Endothelial cell of umbilical vein (primary cell): ENCODE measurements at regions not wholly inside any gene's neighbourhood (a gene's known extent, or its start where the extent isn't known, plus 50 kb on each side); places are given as distances from the start of the nearest gene placed in this dataset.

Experiments used
- BruUV-seq: library from RNA; stranded (reverse); fragments of 400-500 nt; replicated peaks from 2 replicates; lab custom pipeline; 2021; lab: Mats Ljungman, UMichigan
- CTCF ChIA-PET: fragments of 300-600, 350-600 bp; sonication (Branson Sonifier 250); formaldehyde crosslinking; loops from one replicate; lab custom pipeline; 2021; ENCODE audit warnings: antibody characterized with exemption, inconsistent platforms; lab: Charles Lee
- POLR2A ChIA-PET: fragments of 300-600, 350-600 bp; sonication (Branson Sonifier 250); formaldehyde crosslinking; loops from one replicate; lab custom pipeline; 2021; ENCODE audit warnings: antibody characterized with exemption, inconsistent platforms; lab: Charles Lee
- DNase-seq: peaks from one replicate; pipeline ENCODE4 v3.0.0-alpha.2; 2011; ENCODE audit warnings: low read depth, low spot score
- FAIRE-seq: peaks from 2 replicates; lab custom pipeline; 2011; peaks lifted over from hg19 to GRCh38; lab: Jason Lieb, UNC
- H2AFZ ChIP-seq: 2 replicates; pipeline ENCODE4 v1.6.0; 2012; ENCODE audit warnings: low read depth, low read length, control low read depth, inconsistent platforms
- H3K27ac ChIP-seq: 2 replicates; pipeline ENCODE4 v1.5.1; 2011; ENCODE audit warnings: low read depth, mild to moderate bottlenecking, control low read depth, low read length, moderate library complexity; ENCODE audit not compliant: insufficient read depth
- H3K27me3 ChIP-seq, 2 experiments: 2 replicates each; pipeline versions ENCODE4 v1.6.0 to v1.6.1; 2011; ENCODE audit warnings: low read length in 2 of 2, mixed read lengths in 1 of 2; ENCODE audit not compliant: control insufficient read depth in 2 of 2, insufficient read depth in 2 of 2
- H3K36me3 ChIP-seq, 2 experiments: 2 replicates in 1 of 2; 3 replicates in 1 of 2; pipeline ENCODE4 v1.5.1; 2011; ENCODE audit warnings: low read length in 2 of 2, mild to moderate bottlenecking in 1 of 2, moderate library complexity in 1 of 2; ENCODE audit not compliant: control insufficient read depth in 2 of 2, insufficient read depth in 2 of 2; ENCODE audit errors: extremely low read depth in 1 of 2
- H3K4me1 ChIP-seq: 3 replicates; pipeline ENCODE4 v1.5.1; 2011; ENCODE audit warnings: mild to moderate bottlenecking, low read length; ENCODE audit not compliant: control insufficient read depth, insufficient read depth; ENCODE audit errors: extremely low read depth
- H3K4me2 ChIP-seq: 2 replicates; pipeline ENCODE4 v1.6.1; 2011; ENCODE audit warnings: low read length, control low read depth, mixed read lengths; ENCODE audit not compliant: insufficient read depth
- H3K4me3 ChIP-seq, 3 experiments: fragments of 200-600 bp in 1 of 3; sonication (generic), shearing (Covaris generic) in 1 of 3; replicated peaks in 1 of 3; 2 replicates each; pipeline ENCODE4 v1.5.1; 2011 to 2016; ENCODE audit warnings: control low read depth in 3 of 3, low read length in 3 of 3, mild to moderate bottlenecking in 2 of 3, inconsistent platforms in 1 of 3, low read depth in 1 of 3, moderate library complexity in 1 of 3; ENCODE audit not compliant: insufficient read depth in 1 of 3
- H3K79me2 ChIP-seq: 2 replicates; pipeline ENCODE4 v1.6.0; 2012; ENCODE audit warnings: low read length, inconsistent platforms; ENCODE audit not compliant: control insufficient read depth, insufficient read depth
- H3K9ac ChIP-seq: replicated peaks from 2 replicates; pipeline ENCODE3; 2011; ENCODE audit warnings: low read length, control low read depth; ENCODE audit not compliant: insufficient read depth; ENCODE audit errors: extremely low read depth
- H3K9me1 ChIP-seq: replicated peaks from 3 replicates; pipeline ENCODE4 v1.6.0; 2011; ENCODE audit warnings: mild to moderate bottlenecking, low read length; ENCODE audit not compliant: control insufficient read depth, insufficient read depth; ENCODE audit errors: extremely low read depth
- H3K9me3 ChIP-seq: replicated peaks from 2 replicates; pipeline ENCODE4 v1.5.1; 2012; ENCODE audit warnings: low read length, inconsistent platforms; ENCODE audit not compliant: control insufficient read depth, insufficient read depth
- H4K20me1 ChIP-seq: replicated peaks from 2 replicates; pipeline ENCODE3; 2011; ENCODE audit warnings: mild to moderate bottlenecking, low read length; ENCODE audit not compliant: control insufficient read depth, insufficient read depth; ENCODE audit errors: extremely low read depth
- CTCF ChIP-seq, 2 donors: IDR thresholded peaks; 1 replicate in 1 of 2; 2 replicates in 1 of 2; pipeline ENCODE4 v1.5.1; 2011; ENCODE audit warnings: low read length in 2 of 2, mild to moderate bottlenecking in 2 of 2, moderate library complexity in 2 of 2, control low read depth in 1 of 2, inconsistent platforms in 1 of 2, low read depth in 1 of 2; ENCODE audit not compliant: insufficient read depth in 1 of 2; ENCODE audit errors: extremely low read depth in 1 of 2
- EZH2 ChIP-seq: IDR thresholded peaks from 2 replicates; pipeline ENCODE4 v1.6.1; 2012; ENCODE audit warnings: borderline replicate concordance, low read depth, mild to moderate bottlenecking, moderate library complexity, low read length, inconsistent platforms; ENCODE audit not compliant: severe bottlenecking
- FOS ChIP-seq: IDR thresholded peaks from 2 replicates; pipeline ENCODE4 v1.6.1; 2011; ENCODE audit warnings: mild to moderate bottlenecking, low read length, moderate library complexity, borderline replicate concordance; ENCODE audit not compliant: insufficient read depth
- GATA2 ChIP-seq: IDR thresholded peaks from 2 replicates; pipeline ENCODE4 v1.7.0; 2011; ENCODE audit warnings: low read depth, mild to moderate bottlenecking, moderate library complexity, mixed read lengths, low read length; ENCODE audit not compliant: insufficient read length, insufficient read depth
- JUN ChIP-seq: IDR thresholded peaks from 2 replicates; pipeline ENCODE4 v1.6.1; 2011; ENCODE audit warnings: borderline replicate concordance, low read depth; ENCODE audit not compliant: insufficient read length, insufficient read depth
- MAX ChIP-seq: IDR thresholded peaks from 2 replicates; pipeline ENCODE4 v1.6.1; 2011; ENCODE audit not compliant: insufficient read depth, insufficient read length
- MYC ChIP-seq: IDR thresholded peaks from one replicate; pipeline ENCODE4 v1.6.1; 2011; ENCODE audit warnings: mild to moderate bottlenecking, low read depth, low read length
- POLR2A ChIP-seq: IDR thresholded peaks from 2 replicates; pipeline ENCODE4 v1.6.1; 2012; ENCODE audit warnings: low read depth, mild to moderate bottlenecking, control low read depth, low read length
- POLR2AphosphoS5 ChIP-seq: IDR thresholded peaks from 2 replicates; pipeline ENCODE4 v1.6.1; 2012; ENCODE audit warnings: low read depth, mild to moderate bottlenecking, control low read depth, low read length, moderate library complexity; ENCODE audit not compliant: insufficient read depth
- dilution Hi-C: fragments of 300-500 bp; cut with MboI; formaldehyde crosslinking; loops from one replicate; pipeline ENCODE4 v1.15.0; 2019; ENCODE audit warnings: low sequenced_read_pairs; ENCODE audit not compliant: extremely low pct_ligation_motif_present
- intact Hi-C: fragments of 100-400 bp; cut with micrococcal nuclease; formaldehyde crosslinking; loops from one replicate; pipeline ENCODE4 v1.10.0; 2022

DNA sequence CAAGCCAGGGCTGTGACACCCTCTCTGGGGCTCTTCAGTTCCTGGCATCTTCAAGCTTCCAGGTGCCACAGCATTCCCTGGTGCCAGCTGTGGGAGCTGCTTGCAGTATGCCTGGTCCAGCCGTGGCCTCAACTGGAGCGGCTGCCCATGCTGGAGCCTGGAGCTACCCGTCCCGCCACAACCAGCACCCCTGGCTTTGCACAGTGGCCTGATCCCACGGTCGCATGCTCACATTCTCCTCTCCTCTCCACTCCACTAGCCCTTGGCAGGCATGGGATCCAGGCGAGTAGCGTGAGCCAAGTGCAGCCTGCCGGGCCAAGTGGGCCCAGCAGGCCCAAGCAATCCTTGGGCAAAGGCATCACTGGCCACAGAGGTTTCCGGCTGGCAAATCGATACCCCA, 81.7 kb downstream of the PPP4R3C start:
- Histone ChIP-seq H3K27me3 (no peaks in the 10 kb centered on the region), H3K36me3 (no peaks in the 10 kb centered on the region), H3K27ac (no peak overlapping the region), H3K9me3 (no peaks in the 10 kb centered on the region), H4K20me1 (no peaks in the 10 kb centered on the region), H2AFZ (no peak overlapping the region), H3K4me3 (no peak overlapping the region), H3K9me1 (no peaks in the 10 kb centered on the region), H3K79me2 (no peaks in the 10 kb centered on the region), H3K9ac (no peak overlapping the region), H3K4me1 (no peaks in the 10 kb centered on the region), H3K4me2 (no peak overlapping the region)
- TF ChIP-seq CTCF (IDR thresholded peaks at IDR 0.05; ENCODE audit: extremely low read depth in 1 of 2, insufficient read depth in 1 of 2, low read depth in 1 of 2, low read length in 2 of 2), result no peak
- TF ChIP-seq POLR2A, result no peak
- ChIA-PET CTCF (no interaction called here), POLR2A (no interaction called here)
- FAIRE-seq (no peak), DNase-seq (no peak)
- dilution Hi-C loops, result no loop called here
- BruUV-seq, result no TSS peak
- intact Hi-C loops, result no loop called here

DNA sequence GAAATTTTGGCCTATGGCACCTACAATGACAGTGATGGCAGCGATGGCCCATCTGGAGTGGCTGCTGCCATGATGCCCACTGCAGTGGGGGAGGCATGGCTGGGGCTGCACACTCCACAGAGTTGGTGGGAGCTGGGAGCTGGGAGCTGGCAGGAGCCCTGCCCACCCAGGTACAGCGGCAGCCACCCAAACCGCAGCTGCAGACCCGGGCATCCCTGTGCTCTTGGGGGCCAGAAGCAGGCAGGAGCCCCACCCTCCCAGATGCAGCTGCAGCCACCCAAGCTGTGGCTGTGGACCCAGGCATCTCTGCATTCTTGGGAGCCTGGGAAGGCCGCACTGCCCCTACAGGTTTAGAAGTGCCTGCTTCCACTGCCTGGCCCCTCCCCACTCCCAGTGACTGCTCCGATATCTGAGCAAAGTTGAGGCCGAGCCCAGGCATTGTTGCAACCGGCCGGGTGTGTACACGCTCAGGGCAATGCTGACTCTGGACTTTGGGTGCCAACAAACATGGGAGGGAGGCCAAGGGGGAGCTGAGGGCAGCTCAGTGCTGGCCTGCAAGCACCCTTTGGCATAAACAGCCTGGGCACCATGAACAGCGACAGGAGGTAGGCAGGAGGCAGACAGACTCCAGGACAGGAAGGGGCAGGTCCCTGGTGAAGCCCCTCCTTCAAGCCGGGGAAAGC, 82.8 kb downstream of the PPP4R3C start:
- no peak for FAIRE-seq
- DNase-seq, result no peak
- H3K9me3 ChIP-seq, result no peaks in the 10 kb centered on the region
- no peak overlapping the region for H3K4me3 ChIP-seq
- no peaks in the 10 kb centered on the region for H3K4me1 ChIP-seq
- TF ChIP-seq MYC, result no peak
- no peak for TF ChIP-seq EZH2
- TF ChIP-seq CTCF (IDR thresholded peaks at IDR 0.05; ENCODE audit: extremely low read depth in 1 of 2, insufficient read depth in 1 of 2, low read depth in 1 of 2, low read length in 2 of 2), result no peak
- TF ChIP-seq MAX, result no peak
- no peak for TF ChIP-seq FOS
- no peak for TF ChIP-seq GATA2
- no peak for TF ChIP-seq POLR2AphosphoS5
- no peak for TF ChIP-seq POLR2A
- TF ChIP-seq JUN, result no peak
- intact Hi-C loops (no loop called here), dilution Hi-C loops (no loop called here)
- H3K36me3 ChIP-seq, result no peaks in the 10 kb centered on the region
- no TSS peak for BruUV-seq
- H3K27ac ChIP-seq, result no peak overlapping the region
- H4K20me1 ChIP-seq, result no peaks in the 10 kb centered on the region
- no peak overlapping the region for H3K9ac ChIP-seq
- no peak overlapping the region for H3K4me2 ChIP-seq
- H3K27me3 ChIP-seq, result no peaks in the 10 kb centered on the region
- no peak overlapping the region for H2AFZ ChIP-seq
- ChIA-PET POLR2A (no interaction called here), CTCF (no interaction called here)
- H3K9me1 ChIP-seq, result no peaks in the 10 kb centered on the region
- no peaks in the 10 kb centered on the region for H3K79me2 ChIP-seq
